Esophagus (tissue), 2 donors: ENCODE measurements at regions not wholly inside any gene's neighbourhood (a gene's known extent, or its start where the extent isn't known, plus 50 kb on each side); places are given as distances from the start of the nearest gene placed in this dataset.

Experiments used
- H3K27ac ChIP-seq, 2 donors: one replicate each; pipeline ENCODE4 v1.5.1; 2013; ENCODE audit warnings: low read depth in 2 of 2, mild to moderate bottlenecking in 2 of 2, inconsistent platforms in 1 of 2, low read length in 1 of 2, moderate library complexity in 1 of 2
- H3K27me3 ChIP-seq, 2 donors: one replicate each; pipeline ENCODE4 v1.6.1; 2013; ENCODE audit warnings: low read length in 2 of 2, control low read depth in 1 of 2, mild to moderate bottlenecking in 1 of 2; ENCODE audit not compliant: insufficient read depth in 2 of 2, control insufficient read depth in 1 of 2
- H3K36me3 ChIP-seq, 2 donors: one replicate each; pipeline ENCODE4 v1.6.1; 2013; ENCODE audit warnings: low read length in 1 of 2; ENCODE audit not compliant: control insufficient read depth in 2 of 2, insufficient read depth in 2 of 2
- H3K4me1 ChIP-seq, 2 donors: one replicate each; pipeline ENCODE4 v1.6.1; 2013; ENCODE audit warnings: low read length in 1 of 2; ENCODE audit not compliant: control insufficient read depth in 2 of 2, insufficient read depth in 2 of 2
- H3K4me3 ChIP-seq, 2 donors: one replicate each; pipeline ENCODE4 v1.5.1; 2013; ENCODE audit warnings: low read length in 2 of 2, mild to moderate bottlenecking in 2 of 2, low read depth in 1 of 2, moderate library complexity in 1 of 2
- H3K9me3 ChIP-seq, 2 donors: one replicate each; pipeline ENCODE4 v1.6.1; 2013; ENCODE audit warnings: mild to moderate bottlenecking in 2 of 2, low read depth in 1 of 2, low read length in 1 of 2, moderate library complexity in 1 of 2; ENCODE audit not compliant: control insufficient read depth in 2 of 2, insufficient read depth in 1 of 2
- WGBS, 2 donors: extraction: QIAGEN DNeasy Blood & Tissue Kit; methylation state at CpG; one replicate each; pipeline ENCODE4 v1.1.7; 2013; 5-methylcytosine and 5-hydroxymethylcytosine counted together
- donor health status: healthy with polysubstance abuse.
- donor health status: Bipolar disorder and iron deficiency.

DNA sequence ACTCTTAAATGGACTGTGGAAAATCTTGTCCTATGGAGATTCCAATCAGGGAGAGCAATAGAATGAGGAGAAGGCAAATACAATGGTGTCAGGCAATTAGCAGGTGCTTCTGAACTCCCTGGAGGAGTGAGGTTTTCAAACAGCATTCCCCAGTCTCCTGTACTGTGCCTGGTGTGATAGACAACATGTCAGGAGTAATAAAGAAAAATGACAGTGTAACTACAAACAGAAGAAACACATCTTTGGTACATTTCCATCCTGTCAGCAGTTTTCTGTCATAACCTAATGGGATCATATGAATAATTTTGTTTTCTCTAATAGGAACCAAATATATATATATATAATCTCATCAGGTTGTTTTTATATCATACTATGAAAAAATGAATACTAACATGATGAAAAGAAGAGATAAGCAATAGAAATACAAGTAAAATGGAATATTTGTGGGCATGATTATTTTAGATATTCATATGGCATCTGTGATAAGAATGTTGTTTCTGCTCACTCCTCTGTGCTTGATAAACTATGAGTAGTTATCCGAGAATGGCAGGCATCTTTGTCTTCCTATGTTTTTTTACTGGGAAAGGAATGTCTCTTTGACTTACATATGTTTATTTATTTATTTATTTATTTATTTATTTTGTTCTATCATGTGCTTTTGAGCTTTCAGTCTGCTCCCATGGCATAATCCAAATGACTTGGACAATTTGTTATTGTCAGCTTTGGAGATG lies 441.7 kb downstream of the TXNL1 start:
- Histone ChIP-seq H3K27me3 (no peaks in the 10 kb centered on the region), H3K9me3 (no peaks in the 10 kb centered on the region), H3K27ac (no peak overlapping the region), H3K4me1 (no peaks in the 10 kb centered on the region), H3K4me3 (no peak overlapping the region), H3K36me3 (no peaks in the 10 kb centered on the region)
- WGBS, 2 donors, result 91 to 94% methylated on average over 1 of the region's 1 CpG

DNA sequence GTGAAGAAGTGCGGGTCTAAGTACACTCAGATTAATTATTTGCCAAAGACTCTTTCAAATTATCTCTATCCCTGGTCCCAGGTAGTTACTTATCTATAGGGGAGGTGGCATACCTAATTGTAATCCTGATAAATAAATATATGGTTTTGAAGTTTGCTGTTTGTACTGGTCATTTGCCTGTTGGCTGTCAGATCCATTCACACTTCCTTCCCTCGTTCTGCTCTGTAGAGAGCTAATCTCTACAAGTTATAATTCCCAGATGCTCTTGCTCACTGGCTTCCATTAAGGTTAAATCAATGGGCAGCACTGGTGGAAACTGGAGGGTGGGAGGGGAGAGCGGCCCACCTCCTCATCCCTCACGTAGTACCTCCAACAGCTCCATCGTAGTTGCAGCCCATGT lies 447.1 kb downstream of the TXNL1 start:
- no peak overlapping the region for H3K27ac ChIP-seq
- no peaks in the 10 kb centered on the region for H3K27me3 ChIP-seq
- no peaks in the 10 kb centered on the region for H3K4me1 ChIP-seq
- no peaks in the 10 kb centered on the region for H3K36me3 ChIP-seq
- 86 to 92% methylated on average over 5 of the region's 5 CpGs for WGBS, 2 donors
- no peaks in the 10 kb centered on the region for H3K9me3 ChIP-seq
- no peak overlapping the region for H3K4me3 ChIP-seq

DNA sequence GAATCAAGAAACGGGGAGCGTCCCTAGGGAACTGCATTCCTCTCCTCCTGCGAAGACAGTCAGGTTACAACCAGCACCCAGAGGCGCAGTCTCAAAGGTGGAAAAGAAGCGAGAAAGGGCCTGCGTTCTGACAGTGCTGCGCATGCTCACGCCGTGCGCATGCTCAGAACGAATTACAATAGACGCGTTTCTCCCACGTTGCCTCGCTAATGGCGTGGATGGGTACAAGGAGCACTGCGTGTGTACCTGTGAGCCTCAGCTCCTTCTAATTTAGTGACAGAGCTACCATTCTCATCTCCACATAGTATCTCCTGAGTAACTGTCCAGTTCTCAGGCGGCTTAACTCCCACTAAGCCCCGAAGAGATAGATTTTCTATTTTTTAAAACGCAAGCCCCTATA lies 448.8 kb downstream of the TXNL1 start:
- Histone ChIP-seq H3K9me3 (no peaks in the 10 kb centered on the region), H3K4me1 (no peaks in the 10 kb centered on the region), H3K27ac (no peak overlapping the region), H3K4me3 (no peak overlapping the region), H3K27me3 (no peaks in the 10 kb centered on the region), H3K36me3 (no peaks in the 10 kb centered on the region)
- 94 to 95% methylated on average over 20 of the region's 20 CpGs for WGBS, 2 donors

DNA sequence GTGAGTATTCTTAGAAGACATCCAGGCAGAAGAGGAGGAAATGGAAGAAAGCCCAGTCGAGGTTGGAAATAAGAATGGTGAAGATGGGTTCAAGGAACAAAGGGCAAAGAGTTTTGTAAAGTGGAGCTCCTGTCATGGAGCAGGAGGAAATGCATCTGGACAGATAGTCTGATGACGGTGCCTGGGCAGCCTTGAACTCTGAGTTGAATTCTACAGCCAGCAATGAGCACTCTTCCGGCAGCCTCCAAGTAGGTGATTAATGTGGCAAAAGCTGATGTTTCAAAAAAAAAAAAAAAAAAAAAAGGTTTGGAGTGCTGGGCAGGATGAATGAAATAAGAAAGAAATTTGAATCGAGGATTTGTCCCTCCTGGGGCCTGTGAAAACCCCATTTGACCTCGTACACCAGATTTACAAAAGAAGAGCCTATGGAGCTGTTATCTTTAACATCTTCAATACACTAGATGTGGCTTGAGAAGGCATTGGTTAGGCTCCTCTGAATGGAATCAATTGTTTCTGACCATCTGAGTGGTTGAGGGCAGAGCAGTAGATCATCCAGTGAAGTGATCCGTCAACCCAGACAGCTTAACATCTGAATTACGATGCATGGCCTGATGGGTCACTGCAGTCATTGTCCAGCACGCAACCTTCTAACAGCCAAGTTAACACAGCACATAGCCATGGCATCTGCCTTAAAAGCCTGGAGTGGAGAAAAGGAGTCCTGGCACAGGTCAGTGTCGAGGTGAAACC lies 449.7 kb downstream of the TXNL1 start:
- Histone ChIP-seq H3K4me1 (no peaks in the 10 kb centered on the region), H3K36me3 (no peaks in the 10 kb centered on the region), H3K4me3 (no peak overlapping the region), H3K27me3 (no peaks in the 10 kb centered on the region), H3K9me3 (no peaks in the 10 kb centered on the region), H3K27ac (no peak overlapping the region)
- WGBS, 2 donors, result 81 to 85% methylated on average over 9 of the region's 9 CpGs

DNA sequence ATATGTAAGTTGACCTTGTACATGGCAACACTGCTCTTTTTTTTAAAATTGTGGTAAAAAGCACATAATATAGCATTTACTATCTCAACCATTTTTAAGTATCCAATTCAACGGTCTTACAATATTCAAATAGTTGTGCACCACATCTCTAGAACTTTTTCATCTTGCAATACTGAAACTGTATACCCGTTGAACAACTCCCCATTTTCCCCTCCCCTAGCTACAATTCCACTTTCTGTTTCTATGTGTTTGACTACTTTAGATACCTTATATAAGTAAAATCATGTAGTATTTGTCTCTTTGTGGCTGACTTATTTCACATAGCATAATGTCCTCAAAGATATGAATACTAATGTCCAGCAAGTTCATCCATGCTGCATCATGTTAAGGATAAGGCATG lies 452.1 kb downstream of the TXNL1 start:
- WGBS, 2 donors, result 82 to 90% methylated on average over 2 of the region's 2 CpGs
- Histone ChIP-seq H3K27ac (no peak overlapping the region), H3K4me3 (no peak overlapping the region)

DNA sequence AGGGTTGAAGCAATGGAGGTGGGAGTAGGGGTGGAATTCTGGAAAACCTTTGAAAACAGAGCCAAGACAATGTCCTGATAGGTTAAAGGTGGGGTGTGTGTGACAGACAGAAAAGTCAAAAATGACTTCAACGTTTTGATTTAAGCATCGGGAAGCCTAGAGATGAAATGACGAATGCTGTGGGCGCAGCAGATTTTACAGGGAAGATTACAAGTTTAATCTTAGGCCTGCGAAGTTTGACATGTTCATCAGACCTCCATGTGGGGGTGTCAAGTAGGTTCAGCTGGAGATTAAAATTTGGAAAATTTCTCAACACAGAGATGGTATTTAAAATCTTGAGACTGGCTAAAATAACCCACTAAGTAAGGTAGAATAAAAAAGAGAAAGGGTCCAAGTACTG lies 453.3 kb downstream of the TXNL1 start:
- Histone ChIP-seq H3K4me1 (no peaks in the 10 kb centered on the region), H3K27me3 (no peaks in the 10 kb centered on the region), H3K9me3 (no peaks in the 10 kb centered on the region), H3K4me3 (no peak overlapping the region), H3K36me3 (no peaks in the 10 kb centered on the region), H3K27ac (no peak overlapping the region)
- WGBS, 2 donors, result 91 to 93% methylated on average over 5 of the region's 5 CpGs

More for the DNA sequence above, 452.1 kb downstream of the TXNL1 start:
- H3K36me3 ChIP-seq, result no peaks in the 10 kb centered on the region
- H3K4me1 ChIP-seq, result no peaks in the 10 kb centered on the region
- no peaks in the 10 kb centered on the region for H3K9me3 ChIP-seq
- no peaks in the 10 kb centered on the region for H3K27me3 ChIP-seq

DNA sequence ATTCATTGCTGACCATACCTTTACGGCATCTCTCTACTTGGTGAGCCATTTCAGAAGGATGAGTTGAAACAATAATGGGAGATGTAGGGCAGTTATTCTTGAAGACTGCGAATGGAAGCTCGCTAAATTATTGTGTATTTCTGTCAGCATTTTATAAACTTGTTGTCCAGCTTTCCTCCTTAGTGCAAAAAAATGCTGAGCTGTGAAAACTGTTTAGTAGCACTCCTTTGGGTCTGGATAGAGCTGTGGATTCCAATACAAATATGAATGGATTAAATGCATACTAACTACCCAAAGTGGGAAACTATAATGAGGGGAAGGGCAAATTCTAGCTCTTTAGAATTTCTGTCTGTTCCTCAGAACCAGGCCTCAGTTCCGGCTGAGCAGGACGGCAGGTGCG lies 461.6 kb downstream of the TXNL1 start:
- no peaks in the 10 kb centered on the region for H3K4me1 ChIP-seq
- H3K36me3 ChIP-seq, result no peaks in the 10 kb centered on the region
- H3K27ac ChIP-seq, result no peak overlapping the region
- no peaks in the 10 kb centered on the region for H3K27me3 ChIP-seq
- no peaks in the 10 kb centered on the region for H3K9me3 ChIP-seq
- 95 to 96% methylated on average over 6 of the region's 6 CpGs for WGBS, 2 donors
- H3K4me3 ChIP-seq, result no peak overlapping the region

DNA sequence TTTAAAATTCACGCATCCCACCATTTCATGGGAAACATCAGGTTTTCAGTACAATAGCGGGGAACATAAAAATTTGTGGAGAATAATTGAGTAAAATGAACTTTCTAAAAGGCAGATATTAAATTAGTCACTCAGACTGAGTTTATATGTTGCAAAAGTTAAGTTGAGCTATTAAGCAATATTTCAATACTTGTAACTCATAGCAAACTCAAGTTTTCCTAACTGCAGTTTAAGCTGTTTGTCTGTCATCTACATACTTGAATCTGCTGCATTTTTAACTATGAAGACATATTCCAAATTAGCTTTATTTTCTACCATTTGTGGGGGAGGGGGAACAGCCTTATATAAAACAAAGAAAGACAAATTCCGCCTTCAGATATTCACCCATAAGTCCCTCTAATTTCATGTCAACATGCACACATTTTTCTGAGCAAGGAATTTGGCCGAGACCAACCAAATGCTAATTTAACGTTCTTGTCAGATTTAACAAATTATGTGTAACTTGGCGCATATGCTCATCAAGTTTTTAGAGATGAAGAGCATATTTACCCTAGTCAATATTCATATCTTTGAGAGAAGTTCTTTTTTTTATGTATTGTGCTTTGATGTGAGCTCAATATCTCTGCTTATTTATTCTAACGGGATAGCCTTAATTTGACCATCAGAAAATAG lies 462.9 kb downstream of the TXNL1 start:
- 88 to 91% methylated on average over 7 of the region's 7 CpGs for WGBS, 2 donors
- Histone ChIP-seq H3K4me1 (no peaks in the 10 kb centered on the region), H3K4me3 (no peak overlapping the region), H3K9me3 (no peaks in the 10 kb centered on the region), H3K27me3 (no peaks in the 10 kb centered on the region), H3K27ac (no peak overlapping the region), H3K36me3 (no peaks in the 10 kb centered on the region)

DNA sequence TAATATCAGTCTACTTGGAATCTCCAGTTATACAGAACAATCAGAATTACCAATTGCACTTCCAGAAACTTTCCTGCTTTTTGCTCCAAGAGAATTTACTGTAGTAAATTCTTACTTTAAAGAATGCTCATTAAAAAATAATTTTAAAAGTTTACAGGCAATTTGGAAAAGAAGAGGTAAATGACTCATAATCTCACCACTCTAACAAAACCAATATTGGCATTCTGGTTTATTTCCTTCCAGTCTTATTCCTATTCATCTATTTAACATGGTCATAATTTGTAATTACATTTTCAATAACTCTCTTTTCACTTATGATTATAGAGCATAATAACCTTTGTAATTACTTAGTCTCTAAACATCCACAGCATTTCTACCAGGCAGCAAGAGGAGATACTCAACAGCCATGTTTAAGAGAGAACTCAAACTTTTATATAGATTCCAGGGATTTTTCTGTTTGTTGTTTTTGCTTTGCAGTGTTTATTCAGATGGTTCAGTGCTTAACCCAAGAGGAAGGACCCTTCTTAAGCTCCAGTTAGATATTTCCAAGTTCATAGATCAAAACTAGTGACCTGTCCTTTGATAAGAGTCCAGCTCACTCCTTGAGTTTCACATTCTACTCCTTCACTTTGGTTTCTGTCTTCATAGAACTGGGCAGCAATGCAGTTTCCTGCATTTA lies 464.7 kb downstream of the TXNL1 start:
- no peaks in the 10 kb centered on the region for H3K4me1 ChIP-seq
- H3K4me3 ChIP-seq, result no peak overlapping the region
- no peaks in the 10 kb centered on the region for H3K27me3 ChIP-seq
- H3K27ac ChIP-seq, result no peak overlapping the region
- H3K9me3 ChIP-seq, result no peaks in the 10 kb centered on the region
- no peaks in the 10 kb centered on the region for H3K36me3 ChIP-seq
